Skeletal muscle satellite cell (primary cell): ENCODE measurements at regions not wholly inside any gene's neighbourhood (a gene's known extent, or its start where the extent isn't known, plus 50 kb on each side); places are given as distances from the start of the nearest gene placed in this dataset.

ENCODE experiments used
- H3K27me3 ChIP-seq: 2 replicates; pipeline ENCODE4 v1.7.0; 2013; ENCODE audit warnings: low read length; ENCODE audit not compliant: control insufficient read depth, insufficient read depth
- H3K36me3 ChIP-seq: 2 replicates; pipeline ENCODE4 v1.7.0; 2013; ENCODE audit warnings: mild to moderate bottlenecking, control low read depth, low read length; ENCODE audit not compliant: insufficient read depth
- H3K4me1 ChIP-seq: 2 replicates; pipeline ENCODE4 v1.7.0; 2013; ENCODE audit warnings: low read length; ENCODE audit not compliant: control insufficient read depth, insufficient read depth
- H3K4me2 ChIP-seq: 2 replicates; pipeline ENCODE4 v1.7.0; 2013; ENCODE audit warnings: mild to moderate bottlenecking, low read length
- H3K4me3 ChIP-seq: 2 replicates; pipeline ENCODE4 v1.7.0; 2013; ENCODE audit warnings: low read length
- H3K9ac ChIP-seq: 2 replicates; pipeline ENCODE4 v1.7.0; 2013; ENCODE audit warnings: mild to moderate bottlenecking, low read depth, low read length, moderate library complexity
- H3K9me3 ChIP-seq: replicated peaks from 2 replicates; pipeline ENCODE4 v1.7.0; 2013; ENCODE audit warnings: mild to moderate bottlenecking, control low read depth, low read length

DNA sequence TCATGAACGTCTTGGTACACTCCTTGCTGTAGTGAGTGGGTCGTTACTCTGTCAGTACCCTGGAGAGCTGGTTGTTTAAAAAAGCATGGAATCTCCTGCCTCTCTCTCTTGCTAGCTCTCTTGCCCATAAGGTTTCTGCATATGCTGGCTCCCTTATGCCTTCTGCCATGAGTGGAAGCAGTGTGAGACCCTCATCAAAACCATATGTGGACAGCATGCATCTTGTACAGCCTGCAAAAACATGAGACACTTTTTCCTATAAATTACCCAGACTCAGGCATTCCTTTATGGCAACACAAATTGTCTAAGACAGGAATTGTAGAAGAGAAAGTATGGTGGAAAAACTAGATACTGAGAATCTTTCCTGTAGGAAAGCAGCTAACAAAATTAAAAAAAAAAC is 516.3 kb downstream of the SLITRK6 start:
- no peaks in the 10 kb centered on the region for H3K4me1 ChIP-seq
- no peak overlapping the region for H3K4me3 ChIP-seq
- H3K36me3 ChIP-seq = no peaks in the 10 kb centered on the region
- no peak overlapping the region for H3K9ac ChIP-seq
- no peaks in the 10 kb centered on the region for H3K27me3 ChIP-seq
- no peaks in the 10 kb centered on the region for H3K9me3 ChIP-seq
- H3K4me2 ChIP-seq = no peak overlapping the region

GRCh38 chr13:85278851-85279250 is 520.4 kb downstream of the SLITRK6 start:
- Histone ChIP-seq H3K9me3 (no peaks in the 10 kb centered on the region), H3K4me2 (no peak overlapping the region), H3K4me1 (no peaks in the 10 kb centered on the region), H3K27me3 (no peaks in the 10 kb centered on the region), H3K9ac (no peak overlapping the region), H3K36me3 (no peaks in the 10 kb centered on the region), H3K4me3 (no peak overlapping the region)

DNA sequence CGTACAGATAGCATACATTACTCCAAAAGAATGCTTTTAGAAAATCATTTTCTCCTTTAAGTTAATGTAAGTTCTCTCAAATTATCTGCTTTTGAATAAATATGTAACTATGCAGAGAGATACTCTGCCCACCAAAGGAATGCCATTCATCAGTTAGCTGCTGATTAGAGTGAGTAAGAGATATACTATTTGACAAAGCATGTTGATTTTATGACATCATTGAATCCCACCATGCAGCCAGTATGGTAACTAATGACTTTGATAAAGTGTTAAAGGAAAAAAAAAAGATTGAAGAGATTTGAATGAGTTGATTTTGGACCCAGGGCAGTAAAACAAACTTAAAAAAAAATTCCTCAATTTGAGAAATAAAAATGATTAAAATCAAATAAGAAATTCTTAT is 521.5 kb downstream of the SLITRK6 start:
- no peak overlapping the region for H3K4me2 ChIP-seq
- no peaks in the 10 kb centered on the region for H3K36me3 ChIP-seq
- no peaks in the 10 kb centered on the region for H3K27me3 ChIP-seq
- H3K4me1 ChIP-seq = no peaks in the 10 kb centered on the region
- H3K9me3 ChIP-seq = no peaks in the 10 kb centered on the region
- H3K4me3 ChIP-seq = no peak overlapping the region
- no peak overlapping the region for H3K9ac ChIP-seq

- Histone ChIP-seq H3K9ac (no peak overlapping the region), H3K9me3 (peaks cover 8% of the 10 kb centered on the region), H3K4me1 (no peaks in the 10 kb centered on the region), H3K4me3 (no peak overlapping the region), H3K36me3 (no peaks in the 10 kb centered on the region), H3K4me2 (no peak overlapping the region), H3K27me3 (no peaks in the 10 kb centered on the region)
Observed at GRCh38 chr13:85266771-85267170, 532.4 kb downstream of the SLITRK6 start.

DNA sequence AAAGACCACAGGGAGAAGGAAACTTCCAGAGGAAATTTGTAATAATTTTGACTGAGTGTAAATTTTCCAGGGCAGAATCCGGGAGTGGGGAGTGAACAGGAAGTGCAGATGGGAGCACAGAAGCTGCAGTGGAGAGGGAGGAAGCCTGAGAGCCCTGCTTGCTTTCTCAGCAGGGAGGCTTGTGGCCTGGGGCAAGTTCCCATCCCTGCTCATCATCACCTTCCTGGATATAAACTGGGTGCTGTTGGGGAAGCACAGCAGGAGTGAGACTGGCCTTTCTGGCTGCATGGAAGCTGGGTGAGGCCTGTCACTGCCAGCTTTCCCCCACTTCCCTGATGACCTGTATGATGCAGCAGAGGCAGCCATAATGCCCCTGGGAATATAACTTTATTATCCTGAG is 532.9 kb downstream of the SLITRK6 start:
- no peak overlapping the region for H3K4me2 ChIP-seq
- H3K27me3 ChIP-seq = no peaks in the 10 kb centered on the region
- H3K4me3 ChIP-seq = no peak overlapping the region
- peaks cover 8% of the 10 kb centered on the region for H3K9me3 ChIP-seq
- H3K4me1 ChIP-seq = no peaks in the 10 kb centered on the region
- H3K9ac ChIP-seq = no peak overlapping the region
- H3K36me3 ChIP-seq = no peaks in the 10 kb centered on the region

GRCh38 chr13:85265296-85265695 is 533.9 kb downstream of the SLITRK6 start:
- Histone ChIP-seq H3K4me1 (no peaks in the 10 kb centered on the region), H3K27me3 (no peaks in the 10 kb centered on the region), H3K36me3 (no peaks in the 10 kb centered on the region), H3K9ac (no peak overlapping the region), H3K4me3 (no peak overlapping the region), H3K4me2 (no peak overlapping the region), H3K9me3 (peaks cover 8% of the 10 kb centered on the region)

DNA sequence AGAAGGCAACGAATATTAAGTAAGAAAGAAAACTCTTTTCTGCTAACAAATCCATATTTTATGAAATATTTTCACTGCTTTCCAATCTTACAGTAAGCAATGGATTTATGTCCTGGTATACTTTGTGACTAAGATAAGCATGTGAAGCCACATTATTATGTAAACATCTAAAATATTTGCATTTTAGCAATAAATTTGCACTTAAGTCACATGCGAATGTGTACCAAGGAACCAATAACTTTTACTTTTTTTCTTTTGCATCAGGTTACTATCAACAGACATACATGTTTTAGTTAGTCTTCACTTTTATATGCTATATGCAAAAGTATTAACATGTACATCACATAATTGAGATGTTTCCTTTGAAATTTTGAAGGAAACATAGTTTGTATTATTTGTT is 536.7 kb downstream of the SLITRK6 start:
- no peaks in the 10 kb centered on the region for H3K27me3 ChIP-seq
- no peaks in the 10 kb centered on the region for H3K4me1 ChIP-seq
- no peak overlapping the region for H3K4me3 ChIP-seq
- no peak overlapping the region for H3K4me2 ChIP-seq
- H3K9ac ChIP-seq = no peak overlapping the region
- no peaks in the 10 kb centered on the region for H3K36me3 ChIP-seq
- H3K9me3 ChIP-seq = peaks cover 8% of the 10 kb centered on the region

GRCh38 chr13:85261757-85262346 is 537.4 kb downstream of the SLITRK6 start:
- no peaks in the 10 kb centered on the region for H3K27me3 ChIP-seq
- no peaks in the 10 kb centered on the region for H3K36me3 ChIP-seq
- no peak overlapping the region for H3K4me3 ChIP-seq
- H3K9ac ChIP-seq = no peak overlapping the region
- H3K9me3 ChIP-seq = peaks cover 8% of the 10 kb centered on the region
- H3K4me2 ChIP-seq = no peak overlapping the region
- H3K4me1 ChIP-seq = no peaks in the 10 kb centered on the region

- Histone ChIP-seq H3K9me3 (peaks cover 4% of the 10 kb centered on the region), H3K4me3 (no peak overlapping the region), H3K9ac (no peak overlapping the region), H3K4me1 (no peaks in the 10 kb centered on the region), H3K27me3 (no peaks in the 10 kb centered on the region), H3K36me3 (no peaks in the 10 kb centered on the region), H3K4me2 (no peak overlapping the region)
Observed at GRCh38 chr13:85260896-85261295, 538.3 kb downstream of the SLITRK6 start.

DNA sequence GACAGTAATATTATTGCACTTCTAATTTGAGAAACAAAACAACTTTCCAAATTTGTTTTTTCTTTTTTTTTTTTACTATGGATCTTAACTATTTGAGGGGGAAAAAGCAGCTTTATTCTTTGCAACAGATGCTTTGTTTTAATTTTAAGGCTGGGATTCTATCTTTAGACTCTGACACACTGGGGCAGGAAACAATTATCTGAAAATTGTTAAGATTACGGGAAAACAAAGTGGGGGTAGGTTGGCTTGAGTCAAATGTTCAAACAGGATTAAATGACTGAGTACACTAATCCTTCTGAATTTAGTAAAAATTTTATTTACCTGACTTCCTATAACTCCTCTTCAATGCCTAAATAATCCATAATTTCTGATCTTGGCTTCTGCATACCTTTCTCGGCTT is 543.2 kb downstream of the SLITRK6 start:
- Histone ChIP-seq H3K9ac (no peak overlapping the region), H3K9me3 (no peaks in the 10 kb centered on the region), H3K4me2 (no peak overlapping the region), H3K36me3 (no peaks in the 10 kb centered on the region), H3K4me3 (no peak overlapping the region), H3K27me3 (no peaks in the 10 kb centered on the region), H3K4me1 (no peaks in the 10 kb centered on the region)

DNA sequence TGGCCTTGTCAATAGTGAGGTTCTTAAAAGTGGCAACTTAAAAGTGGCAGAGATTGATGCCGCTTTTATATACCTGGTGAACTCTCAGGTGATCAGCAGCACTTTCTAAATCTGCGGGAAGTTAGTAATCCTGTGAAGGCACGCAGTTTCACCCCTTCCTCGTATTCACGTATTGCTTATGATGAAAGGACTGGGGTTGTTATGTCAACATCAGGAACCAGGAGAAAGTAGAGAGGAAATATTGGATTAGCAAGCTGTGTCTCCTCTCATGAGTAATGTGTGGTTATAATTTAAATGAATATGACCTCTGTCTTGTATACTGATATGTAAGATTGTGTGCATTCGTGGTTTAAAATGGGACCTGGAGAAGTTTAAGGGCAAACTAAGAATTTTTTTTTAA is 544.6 kb downstream of the SLITRK6 start:
- Histone ChIP-seq H3K9me3 (no peaks in the 10 kb centered on the region), H3K27me3 (no peaks in the 10 kb centered on the region), H3K4me1 (no peaks in the 10 kb centered on the region), H3K36me3 (no peaks in the 10 kb centered on the region), H3K4me3 (no peak overlapping the region), H3K9ac (no peak overlapping the region), H3K4me2 (no peak overlapping the region)

DNA sequence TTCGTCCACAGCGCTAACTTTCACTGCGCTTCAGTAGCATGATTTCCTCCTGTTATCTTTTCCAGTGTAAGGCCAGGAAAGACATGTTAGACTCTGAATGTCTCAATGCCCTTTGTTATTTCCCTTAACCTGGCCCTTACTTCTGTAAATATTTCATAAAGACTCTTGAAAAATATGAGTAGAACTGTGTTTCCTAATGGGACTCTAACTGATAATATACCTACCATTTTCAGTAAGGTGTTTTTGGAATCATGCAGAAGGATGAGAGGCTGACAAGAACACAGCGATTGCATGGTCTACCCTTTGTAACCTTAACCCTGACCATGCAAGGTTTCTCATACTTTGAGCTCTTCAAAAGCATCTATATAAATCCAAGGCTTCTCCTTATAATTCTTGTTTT is 550.1 kb downstream of the SLITRK6 start:
- Histone ChIP-seq H3K9me3 (peaks cover 6% of the 10 kb centered on the region), H3K4me2 (no peak overlapping the region), H3K36me3 (no peaks in the 10 kb centered on the region), H3K4me3 (no peak overlapping the region), H3K9ac (no peak overlapping the region), H3K27me3 (no peaks in the 10 kb centered on the region), H3K4me1 (no peaks in the 10 kb centered on the region)
